ENCODE measurements at regions not wholly inside any gene's neighbourhood (a gene's known extent, or its start where the extent isn't known, plus 50 kb on each side); places are given as distances from the start of the nearest gene placed in this dataset.

DNA sequence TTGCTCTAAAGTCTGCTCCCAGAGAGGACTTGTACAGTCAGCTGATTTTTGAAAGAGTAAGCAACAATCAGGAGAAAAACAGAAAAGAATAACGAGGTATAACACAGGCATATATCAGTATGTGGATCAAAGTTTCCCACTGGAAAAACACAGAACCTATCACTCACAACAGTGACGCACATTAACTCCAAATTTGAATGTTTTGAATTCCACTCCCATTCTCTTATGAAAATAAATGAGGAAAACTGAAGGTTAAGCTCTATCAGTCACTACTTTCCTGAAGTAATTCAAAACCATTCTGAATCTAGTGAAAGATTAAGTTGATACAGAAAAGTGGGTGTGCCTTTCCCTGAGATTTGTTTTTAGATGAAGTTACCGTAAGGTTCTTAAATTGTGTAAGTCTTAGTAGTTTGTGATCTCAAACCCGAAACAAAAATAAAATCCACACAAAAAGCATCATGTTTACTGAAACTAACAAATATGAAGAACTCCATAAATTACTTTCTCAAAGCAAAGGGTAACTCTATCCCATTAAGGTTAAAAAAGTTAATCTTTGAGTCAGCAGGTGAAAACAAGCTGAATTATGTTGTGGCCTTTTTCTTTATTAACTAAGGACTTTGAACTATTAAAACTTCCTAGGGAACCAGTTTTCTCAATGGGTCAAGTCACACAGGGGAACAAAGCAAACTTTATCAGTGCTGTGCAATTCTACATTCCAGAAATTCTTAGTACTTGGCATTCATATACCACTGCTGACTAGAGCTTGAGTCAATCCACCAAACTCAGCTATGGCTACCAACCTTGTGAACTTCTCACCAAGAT is 115.7 kb downstream of the OGFRL1 start:
- TF ChIP-seq, protein P1, sequence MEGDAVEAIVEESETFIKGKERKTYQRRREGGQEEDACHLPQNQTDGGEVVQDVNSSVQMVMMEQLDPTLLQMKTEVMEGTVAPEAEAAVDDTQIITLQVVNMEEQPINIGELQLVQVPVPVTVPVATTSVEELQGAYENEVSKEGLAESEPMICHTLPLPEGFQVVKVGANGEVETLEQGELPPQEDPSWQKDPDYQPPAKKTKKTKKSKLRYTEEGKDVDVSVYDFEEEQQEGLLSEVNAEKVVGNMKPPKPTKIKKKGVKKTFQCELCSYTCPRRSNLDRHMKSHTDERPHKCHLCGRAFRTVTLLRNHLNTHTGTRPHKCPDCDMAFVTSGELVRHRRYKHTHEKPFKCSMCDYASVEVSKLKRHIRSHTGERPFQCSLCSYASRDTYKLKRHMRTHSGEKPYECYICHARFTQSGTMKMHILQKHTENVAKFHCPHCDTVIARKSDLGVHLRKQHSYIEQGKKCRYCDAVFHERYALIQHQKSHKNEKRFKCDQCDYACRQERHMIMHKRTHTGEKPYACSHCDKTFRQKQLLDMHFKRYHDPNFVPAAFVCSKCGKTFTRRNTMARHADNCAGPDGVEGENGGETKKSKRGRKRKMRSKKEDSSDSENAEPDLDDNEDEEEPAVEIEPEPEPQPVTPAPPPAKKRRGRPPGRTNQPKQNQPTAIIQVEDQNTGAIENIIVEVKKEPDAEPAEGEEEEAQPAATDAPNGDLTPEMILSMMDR (IDR thresholded peaks at IDR 0.05; ENCODE audit: borderline replicate concordance, insufficient read depth, low read depth, low read length): no peak
- no peak overlapping the region for H3K4me3 ChIP-seq (ENCODE audit: low read depth, low read length)

DNA sequence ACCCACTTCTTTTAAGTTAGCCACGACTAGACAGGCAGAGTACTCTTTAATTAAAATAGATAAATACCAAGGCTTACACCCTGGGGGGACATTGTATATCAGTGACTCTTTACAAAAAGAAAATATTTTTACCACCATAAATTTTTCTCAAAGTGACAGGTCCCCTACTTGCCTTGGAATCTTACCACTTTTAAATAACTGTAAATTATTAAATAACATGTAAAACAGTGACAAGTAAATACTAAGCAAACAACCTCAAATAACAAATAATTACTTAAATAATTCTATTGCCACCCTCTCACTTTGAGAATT is 116.3 kb downstream of the OGFRL1 start:
- no peak overlapping the region for H3K4me3 ChIP-seq (ENCODE audit: low read depth, low read length)
- TF ChIP-seq, protein P1 (IDR thresholded peaks at IDR 0.05; ENCODE audit: borderline replicate concordance, insufficient read depth, low read depth, low read length): no peak

GRCh38 chr6:71405416-71405815 is 116.8 kb downstream of the OGFRL1 start:
- TF ChIP-seq, protein P1 (IDR thresholded peaks at IDR 0.05; ENCODE audit: borderline replicate concordance, insufficient read depth, low read depth, low read length): no peak
- no peak overlapping the region for H3K4me3 ChIP-seq (ENCODE audit: low read depth, low read length)

GRCh38 chr6:71406865-71407860 is 118.6 kb downstream of the OGFRL1 start:
- TF ChIP-seq, protein P1 (IDR thresholded peaks at IDR 0.05; ENCODE audit: borderline replicate concordance, insufficient read depth, low read depth, low read length): no peak
- H3K4me3 ChIP-seq (ENCODE audit: low read depth, low read length): no peak overlapping the region

DNA sequence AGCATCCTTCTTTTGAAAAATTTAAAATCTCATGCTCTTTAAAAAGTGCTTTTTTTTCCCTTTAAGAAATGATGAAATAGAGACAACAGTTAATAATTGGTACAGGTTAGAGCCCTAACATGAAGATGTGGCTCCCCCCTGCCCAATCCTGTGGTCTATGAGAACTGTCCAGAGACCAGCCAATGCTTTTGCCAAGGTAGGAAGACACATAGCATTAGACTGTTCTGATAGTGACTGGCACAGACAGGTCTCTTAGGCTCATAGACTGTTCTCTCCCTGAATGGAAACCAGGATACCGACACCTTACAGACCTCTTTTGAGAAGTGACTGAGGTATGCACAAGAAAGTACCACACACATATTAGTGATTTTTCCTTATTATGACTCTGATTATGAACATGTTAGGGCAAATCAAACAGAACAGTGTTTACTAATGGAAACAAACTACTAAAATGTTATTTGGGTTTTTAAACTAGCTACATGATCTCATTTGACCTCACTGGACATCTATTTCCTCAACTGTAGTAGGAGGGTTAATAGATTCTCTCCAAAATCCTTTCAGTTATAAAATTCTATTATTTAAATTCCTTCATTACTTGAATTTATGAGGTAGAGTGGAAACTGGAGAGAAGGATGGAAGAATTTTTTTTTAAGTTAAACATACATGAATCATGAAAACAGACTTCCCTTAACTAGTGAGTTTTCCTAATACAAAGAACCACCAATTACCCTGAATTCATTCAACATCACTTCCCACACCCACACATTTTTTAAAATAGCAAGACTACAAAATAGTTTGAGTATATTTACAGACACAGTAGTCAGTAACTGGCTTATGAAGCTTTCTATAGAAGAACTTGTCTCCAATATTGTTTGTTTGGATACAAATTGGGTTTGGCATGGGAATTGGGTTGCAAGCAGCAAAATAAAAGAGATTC is 120.4 kb downstream of the OGFRL1 start:
- no peak overlapping the region for H3K4me3 ChIP-seq (ENCODE audit: low read depth, low read length)
- TF ChIP-seq, protein P1 (IDR thresholded peaks at IDR 0.05; ENCODE audit: borderline replicate concordance, insufficient read depth, low read depth, low read length): no peak

DNA sequence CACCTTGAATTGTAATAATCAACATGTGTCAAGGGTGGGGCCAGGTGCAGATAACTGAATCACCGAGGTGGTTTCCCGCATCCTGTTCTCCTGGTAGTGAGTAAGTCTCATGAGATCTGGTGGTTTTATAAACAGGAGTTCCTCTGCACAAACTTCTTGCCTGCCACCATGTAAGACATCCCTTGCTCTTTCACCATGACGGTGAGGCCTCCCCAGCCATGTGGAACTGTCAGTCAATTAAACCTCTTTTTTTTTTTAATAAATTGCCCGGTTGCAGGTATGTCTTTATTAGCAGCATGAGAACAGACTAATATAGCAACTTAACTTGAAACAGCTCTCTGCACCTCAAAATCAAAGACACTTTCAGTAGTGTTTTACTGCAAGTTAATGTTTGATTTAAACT is 121.6 kb downstream of the OGFRL1 start:
- TF ChIP-seq, protein P1 (IDR thresholded peaks at IDR 0.05; ENCODE audit: borderline replicate concordance, insufficient read depth, low read depth, low read length): no peak
- no peak overlapping the region for H3K4me3 ChIP-seq (ENCODE audit: low read depth, low read length)

Measured in GM12875 (cell line).